Upper lobe of right lung (tissue), 1 donor: ENCODE measurements at regions not wholly inside any gene's neighbourhood (a gene's known extent, or its start where the extent isn't known, plus 50 kb on each side); places are given as distances from the start of the nearest gene placed in this dataset.

ENCODE experiments used
- ATAC-seq: fragments of 200-7000 bp; cut with Tn5 transposase; one replicate; pipeline ENCODE4 v1.9.1; 2020; ENCODE audit warnings: mild to moderate bottlenecking, moderate library complexity
- DNase-seq: peaks from one replicate; pipeline ENCODE4 v3.0.0-alpha.2; 2020
- H3K27ac ChIP-seq: fragments of 200-600 bp; one replicate; pipeline ENCODE4 v1.8.0; 2022
- H3K27me3 ChIP-seq: fragments of 200-600 bp; one replicate; pipeline ENCODE4 v1.8.0; 2022; ENCODE audit warnings: mild to moderate bottlenecking
- H3K36me3 ChIP-seq: fragments of 200-600 bp; one replicate; pipeline ENCODE4 v1.8.0; 2022
- H3K4me1 ChIP-seq: fragments of 200-600 bp; one replicate; pipeline ENCODE4 v1.8.0; 2022
- H3K4me3 ChIP-seq: fragments of 200-600 bp; one replicate; pipeline ENCODE4 v1.8.0; 2022; ENCODE audit warnings: mild to moderate bottlenecking
- H3K9me3 ChIP-seq: fragments of 200-600 bp; one replicate; pipeline ENCODE4 v1.8.0; 2022
- CTCF ChIP-seq: fragments of 200-600 bp; IDR thresholded peaks from one replicate; pipeline ENCODE4 v1.8.0; 2022; ENCODE audit warnings: antibody characterized with exemption
- intact Hi-C: fragments of 100-400 bp; cut with DNase I; formaldehyde crosslinking; loops from one replicate; pipeline ENCODE4 v1.11.0; 2022
- donor health status: DM: no; HTN: yes; CAD: no; lungs with severe emphysema.

GRCh38 chr20:60263725-60264709 lies 305.8 kb downstream of the CDH26 start:
- ATAC-seq: no peak
- no peak for TF ChIP-seq CTCF
- intact Hi-C loops: no loop called here
- no peaks in the 10 kb centered on the region for H3K27me3 ChIP-seq
- H3K27ac ChIP-seq: no peak overlapping the region
- H3K4me3 ChIP-seq: no peak overlapping the region
- no peaks in the 10 kb centered on the region for H3K36me3 ChIP-seq
- DNase-seq: no peak
- no peaks in the 10 kb centered on the region for H3K4me1 ChIP-seq
- H3K9me3 ChIP-seq: no peaks in the 10 kb centered on the region

- Histone ChIP-seq H3K4me1 (no peaks in the 10 kb centered on the region), H3K4me3 (no peak overlapping the region), H3K27me3 (no peaks in the 10 kb centered on the region), H3K9me3 (no peaks in the 10 kb centered on the region), H3K36me3 (no peaks in the 10 kb centered on the region), H3K27ac (no peak overlapping the region)
- TF ChIP-seq CTCF: no peak
- DNase-seq (no peak), ATAC-seq (no peak)
- intact Hi-C loops: no loop called here
These were observed 308.1 kb downstream of the CDH26 start for GRCh38 chr20:60266177-60266823.

- no peak overlapping the region for H3K27ac ChIP-seq
- H3K36me3 ChIP-seq: no peaks in the 10 kb centered on the region
- ATAC-seq: no peak
- no peak for DNase-seq
- H3K9me3 ChIP-seq: no peaks in the 10 kb centered on the region
- intact Hi-C loops: no loop called here
- H3K27me3 ChIP-seq: no peaks in the 10 kb centered on the region
- H3K4me1 ChIP-seq: no peaks in the 10 kb centered on the region
- H3K4me3 ChIP-seq: no peak overlapping the region
- TF ChIP-seq CTCF: no peak
These were observed 310.3 kb downstream of the CDH26 start for GRCh38 chr20:60268491-60268890.

- intact Hi-C loops: no loop called here
- no peaks in the 10 kb centered on the region for H3K27me3 ChIP-seq
These were observed 311.4 kb downstream of the CDH26 start for GRCh38 chr20:60269573-60270162.

GRCh38 chr20:60270341-60270740 lies 312.1 kb downstream of the CDH26 start:
- Histone ChIP-seq H3K36me3 (no peaks in the 10 kb centered on the region), H3K4me1 (no peaks in the 10 kb centered on the region), H3K27me3 (no peaks in the 10 kb centered on the region), H3K4me3 (no peak overlapping the region), H3K9me3 (no peaks in the 10 kb centered on the region), H3K27ac (no peak overlapping the region)
- ATAC-seq (no peak), DNase-seq (no peak)
- TF ChIP-seq CTCF: no peak
- intact Hi-C loops: no loop called here

More at GRCh38 chr20:60269573-60270162, 311.4 kb downstream of the CDH26 start:
- no peak overlapping the region for H3K4me3 ChIP-seq
- no peaks in the 10 kb centered on the region for H3K9me3 ChIP-seq
- H3K36me3 ChIP-seq: no peaks in the 10 kb centered on the region
- no peak for TF ChIP-seq CTCF
- no peak for DNase-seq
- H3K4me1 ChIP-seq: no peaks in the 10 kb centered on the region
- no peak for ATAC-seq
- H3K27ac ChIP-seq: no peak overlapping the region
